ENCODE measurements at regions not wholly inside any gene's neighbourhood (a gene's known extent, or its start where the extent isn't known, plus 50 kb on each side); places are given as distances from the start of the nearest gene placed in this dataset.

GRCh38 chr2:42984617-42985016 lies 192.2 kb upstream of the HAAO start:
- H3K4me3 ChIP-seq, result no peak overlapping the region
- no peak for TF ChIP-seq CTCF (IDR thresholded peaks at IDR 0.05)
- H3K27ac ChIP-seq, result no peak overlapping the region
- DNase-seq (ENCODE audit: low spot score), result no peak

GRCh38 chr2:42984081-42984480 lies 191.7 kb upstream of the HAAO start:
- TF ChIP-seq CTCF (IDR thresholded peaks at IDR 0.05), result no peak
- Histone ChIP-seq H3K4me3 (no peak overlapping the region), H3K27ac (no peak overlapping the region)
- no peak for DNase-seq (ENCODE audit: low spot score)

DNA sequence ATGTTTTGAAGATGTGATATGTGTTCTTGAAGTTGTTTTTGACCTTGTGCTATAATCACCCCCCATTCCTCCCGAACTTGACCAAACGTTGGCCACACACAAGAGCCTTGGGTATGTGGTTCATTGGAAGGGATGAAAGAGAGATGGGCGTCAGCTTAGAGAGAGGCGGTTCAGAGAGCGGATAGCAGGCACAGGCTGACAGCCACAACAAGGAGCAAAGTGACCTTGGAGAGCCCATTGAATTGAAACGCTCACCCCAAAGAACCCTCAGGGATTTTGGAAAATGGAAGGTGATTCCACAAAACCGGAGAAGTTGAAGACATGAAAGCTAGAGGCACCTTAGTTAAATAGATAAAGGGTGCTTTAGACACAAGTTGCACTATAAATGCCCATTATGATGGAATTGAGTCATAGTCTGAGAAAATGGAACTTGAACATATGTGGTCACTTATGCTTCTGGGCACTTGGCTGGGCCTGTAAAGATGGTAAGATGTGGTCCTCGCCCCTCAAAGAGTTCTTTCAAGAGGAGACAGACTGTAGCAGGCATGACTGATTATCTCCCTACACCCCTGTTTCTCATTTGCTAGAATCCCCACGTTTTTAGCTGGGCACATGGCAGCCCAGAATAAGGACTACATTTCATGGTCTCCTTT lies 188.5 kb upstream of the HAAO start:
- TF ChIP-seq CTCF (IDR thresholded peaks at IDR 0.05), result no peak
- Histone ChIP-seq H3K27ac (no peak overlapping the region), H3K4me3 (no peak overlapping the region)
- no peak for DNase-seq (ENCODE audit: low spot score)

GRCh38 chr2:42979870-42980763 lies 187.7 kb upstream of the HAAO start:
- H3K27ac ChIP-seq, result no peak overlapping the region
- DNase-seq (ENCODE audit: low spot score), result no peak
- H3K4me3 ChIP-seq, result no peak overlapping the region
- TF ChIP-seq CTCF (IDR thresholded peaks at IDR 0.05), result no peak

DNA sequence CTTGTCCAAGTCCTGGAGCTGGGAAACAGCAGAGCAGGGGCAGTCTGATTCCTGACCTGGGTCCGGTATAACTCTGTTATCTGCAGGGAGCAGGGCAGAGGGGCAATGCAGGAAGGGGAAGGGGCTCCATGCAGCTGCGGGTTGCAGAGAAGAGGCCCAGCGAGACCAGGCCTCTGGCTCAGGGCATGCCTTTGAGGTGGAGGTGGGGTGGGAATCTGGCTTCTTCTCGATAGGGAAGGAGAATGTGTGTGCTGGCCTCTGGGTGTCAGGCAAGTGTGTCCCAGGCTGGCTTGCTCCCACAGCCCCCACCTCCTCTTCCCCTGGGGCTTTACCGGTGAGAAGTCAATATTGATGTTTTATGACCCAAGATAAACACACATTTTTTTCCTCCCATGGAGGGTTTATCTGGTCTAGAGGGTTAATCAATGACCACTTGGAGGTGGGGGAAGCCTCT lies 187.1 kb upstream of the HAAO start:
- no peak for DNase-seq (ENCODE audit: low spot score)
- no peak overlapping the region for H3K27ac ChIP-seq
- no peak for TF ChIP-seq CTCF (IDR thresholded peaks at IDR 0.05)
- no peak overlapping the region for H3K4me3 ChIP-seq

DNA sequence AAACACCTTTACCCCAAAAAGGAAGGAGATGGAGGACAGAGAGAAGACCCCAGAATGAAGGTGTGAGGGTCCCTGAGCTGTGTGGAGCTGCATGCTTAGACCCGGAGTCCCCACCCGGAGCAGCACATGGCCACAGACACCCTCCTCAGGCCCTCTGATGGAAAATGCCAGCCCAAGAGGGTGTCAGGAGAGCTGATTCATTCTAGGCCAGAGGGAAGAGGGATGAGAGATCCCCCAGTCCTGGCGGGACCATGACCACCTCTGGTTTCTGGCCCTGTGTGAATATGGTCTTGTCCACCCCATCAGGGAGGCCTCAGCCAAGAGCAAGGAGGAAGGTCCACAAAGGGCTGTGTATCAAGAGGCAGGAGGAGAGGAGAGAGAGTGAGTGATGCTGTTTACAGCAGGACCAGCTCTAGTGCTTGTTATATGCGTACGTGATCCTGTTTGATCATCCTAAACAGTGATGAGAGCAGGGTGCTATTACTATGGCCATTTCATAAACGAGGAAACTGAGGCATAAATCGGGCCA lies 186.6 kb upstream of the HAAO start:
- H3K27ac ChIP-seq, result no peak overlapping the region
- no peak for DNase-seq (ENCODE audit: low spot score)

More for the DNA sequence above, 186.6 kb upstream of the HAAO start:
- no peak for TF ChIP-seq CTCF (IDR thresholded peaks at IDR 0.05)
- H3K4me3 ChIP-seq, result no peak overlapping the region

Data from coronary artery (tissue), 2 donors.